HepG2 (cell line): ENCODE measurements at regions not wholly inside any gene's neighbourhood (a gene's known extent, or its start where the extent isn't known, plus 50 kb on each side); places are given as distances from the start of the nearest gene placed in this dataset.

Experiments
- ATAC-seq: fragments of 200-7000 bp; cut with Tn5 transposase; 3 replicates; pipeline ENCODE4 v1.9.1; 2020; ENCODE audit warnings: mild to moderate bottlenecking, moderate library complexity
- BruUV-seq: library from RNA; stranded (reverse); fragments of 400-500 nt; replicated peaks from 2 replicates; lab custom pipeline; 2021; lab: Mats Ljungman, UMichigan
- CTCF ChIA-PET: fragments of 300-600 bp; formaldehyde crosslinking; extraction: SDS; loops from one replicate; lab custom pipeline; 2021; ENCODE audit warnings: low total read pairs, inconsistent platforms, low intra/inter-chr PET ratio; lab: Yijun Ruan, JAX
- POLR2A ChIA-PET: fragments of 350-600 bp; sonication (Branson Sonifier 250); formaldehyde crosslinking; loops from one replicate; lab custom pipeline; 2020; ENCODE audit warnings: antibody characterized with exemption, inconsistent platforms; lab: Yijun Ruan, JAX
- DNase-seq: peaks from one replicate; pipeline ENCODE4 v3.0.0-alpha.2; 2015; ENCODE audit warnings: low spot score
- FAIRE-seq: peaks from 3 replicates; lab custom pipeline; 2011; peaks lifted over from hg19 to GRCh38; lab: Jason Lieb, UNC
- H2AFZ ChIP-seq: one replicate; pipeline ENCODE4 v1.6.1; 2011; ENCODE audit warnings: low read length, inconsistent platforms
- H3K27ac ChIP-seq: fragments of 300-600 bp; 3 replicates; pipeline ENCODE4 v1.8.0; 2011; ENCODE audit warnings: mixed run types, mild to moderate bottlenecking, mixed read lengths, low read length, inconsistent platforms; ENCODE audit not compliant: insufficient read depth; ENCODE audit errors: extremely low read length
- H3K27me3 ChIP-seq, 2 experiments: fragments of 200-600 bp in 1 of 2; 2 replicates in 1 of 2; 3 replicates in 1 of 2; pipeline versions ENCODE4 v1.6.0 to v1.8.0; 2011; ENCODE audit warnings: low read length in 2 of 2, mild to moderate bottlenecking in 2 of 2, moderate library complexity in 2 of 2, inconsistent platforms in 1 of 2; ENCODE audit not compliant: insufficient read depth in 2 of 2, control insufficient read depth in 1 of 2
- H3K36me3 ChIP-seq, 2 experiments: fragments of 200-600 bp in 1 of 2; replicated peaks in 1 of 2; 2 replicates in 1 of 2; 3 replicates in 1 of 2; pipeline versions ENCODE4 v1.5.1 to v1.8.0; 2011; ENCODE audit warnings: low read length in 2 of 2, inconsistent platforms in 1 of 2; ENCODE audit not compliant: insufficient read depth in 2 of 2, control insufficient read depth in 1 of 2
- H3K4me1 ChIP-seq: 2 replicates; pipeline ENCODE4 v1.5.1; 2012; ENCODE audit warnings: low read length, inconsistent platforms; ENCODE audit not compliant: insufficient read depth
- H3K4me2 ChIP-seq: 2 replicates; pipeline ENCODE4 v1.6.0; 2011; ENCODE audit warnings: low read depth, low read length, inconsistent platforms
- H3K4me3 ChIP-seq, 3 experiments: fragments of 200-600 bp in 1 of 3; sonication (generic), shearing (Covaris generic) in 1 of 3; replicated peaks in 1 of 3; 2 replicates each; pipeline ENCODE4 v1.5.1; 2011 to 2016; ENCODE audit warnings: low read length in 3 of 3, inconsistent platforms in 2 of 3, low read depth in 2 of 3, mild to moderate bottlenecking in 2 of 3, control low read depth in 1 of 3, mixed read lengths in 1 of 3; ENCODE audit not compliant: insufficient read depth in 1 of 3
- H3K79me2 ChIP-seq: one replicate; pipeline ENCODE4 v1.6.1; 2011; ENCODE audit warnings: low read length, inconsistent platforms; ENCODE audit not compliant: insufficient read depth
- H3K9ac ChIP-seq: 2 replicates; pipeline ENCODE4 v1.6.0; 2011; ENCODE audit warnings: mild to moderate bottlenecking, low read depth, low read length, inconsistent platforms; ENCODE audit not compliant: insufficient read depth
- H3K9me3 ChIP-seq: 2 replicates; pipeline ENCODE4 v1.5.1; 2012; ENCODE audit warnings: mild to moderate bottlenecking, low read length
- H4K20me1 ChIP-seq: 2 replicates; pipeline ENCODE4 v1.6.0; 2011; ENCODE audit warnings: inconsistent platforms, mild to moderate bottlenecking, low read length, moderate library complexity; ENCODE audit not compliant: insufficient read depth
- CSRNP1 ChIP-seq: sonication (generic); formaldehyde crosslinking; IDR thresholded peaks from 2 replicates; pipeline ENCODE4 v1.8.1; 2023; ENCODE audit warnings: mild to moderate bottlenecking, missing genetic modification reagents
- ELF4 ChIP-seq: sonication (generic); formaldehyde crosslinking; IDR thresholded peaks from 2 replicates; pipeline ENCODE4 v1.5.0; 2020; ENCODE audit warnings: missing genetic modification reagents, mild to moderate bottlenecking, moderate library complexity, borderline replicate concordance
- FOXK1 ChIP-seq: sonication (generic); formaldehyde crosslinking; IDR thresholded peaks from 2 replicates; pipeline ENCODE4 v1.4.0; 2020; ENCODE audit warnings: low read depth, missing genetic modification reagents, borderline replicate concordance
- GRHL1 ChIP-seq: sonication (generic); formaldehyde crosslinking; conservative IDR thresholded peaks from 2 replicates; pipeline ENCODE4 v1.8.0; 2022; ENCODE audit warnings: missing genetic modification reagents
- KLF16 ChIP-seq, 2 experiments: sonication (generic) in 1 of 2; formaldehyde crosslinking in 1 of 2; IDR thresholded peaks; 2 replicates each; pipeline versions ENCODE4 v1.6.1 to v1.8.0; 2016 to 2023; ENCODE audit warnings: missing genetic modification reagents in 2 of 2, missing compliant biosample characterization in 1 of 2
- PRDM4 ChIP-seq: sonication (generic); formaldehyde crosslinking; IDR thresholded peaks from 2 replicates; pipeline ENCODE4 v1.9.0; 2021; ENCODE audit warnings: missing genetic modification reagents, borderline replicate concordance
- RBAK ChIP-seq: sonication (generic); formaldehyde crosslinking; IDR thresholded peaks from 2 replicates; pipeline ENCODE4 v1.5.1; 2020; ENCODE audit warnings: mild to moderate bottlenecking, missing genetic modification reagents
- RXRB ChIP-seq: IDR thresholded peaks from 2 replicates; pipeline ENCODE4 v1.6.1; 2016; ENCODE audit warnings: borderline replicate concordance, missing genetic modification reagents, missing compliant biosample characterization
- ZFP82 ChIP-seq: sonication (generic); formaldehyde crosslinking; IDR thresholded peaks from 2 replicates; pipeline ENCODE4 v1.5.1; 2020; ENCODE audit warnings: mild to moderate bottlenecking, missing genetic modification reagents, borderline replicate concordance
- WGBS: methylation state at CpG from one replicate; pipeline ENCODE4 v1.1.6; 2017; ENCODE audit warnings: low lambda C conversion rate; 5-methylcytosine and 5-hydroxymethylcytosine counted together
- in situ Hi-C: cut with HindIII; loops from 2 replicates; pipeline ENCODE4 v1.10.0; 2017; ENCODE audit warnings: low pct_unique_long_range_greater_than_20kb; ENCODE audit not compliant: extremely low pct_ligation_motif_present
- intact Hi-C: fragments of 100-400 bp; cut with micrococcal nuclease; formaldehyde crosslinking; loops from one replicate; pipeline ENCODE4 v1.10.0; 2022; ENCODE audit not compliant: unreplicated experiment

GRCh38 chr4:189124791-189125190, 815.9 kb upstream of the FRG1 start:
- DNase-seq, result no peak
- intact Hi-C loops, result no loop called here
- no peak for ATAC-seq
- no peak overlapping the region for H3K4me3 ChIP-seq
- no peaks in the 10 kb centered on the region for H3K79me2 ChIP-seq
- no peak overlapping the region for H3K9ac ChIP-seq
- no peaks in the 10 kb centered on the region for H3K27me3 ChIP-seq
- TF ChIP-seq CSRNP1 (CRISPR knock-in tag), result no peak
- TF ChIP-seq FOXK1 (CRISPR knock-in tag), result no peak
- TF ChIP-seq GRHL1, result no peak
- TF ChIP-seq PRDM4, result no peak
- no peak for TF ChIP-seq RBAK
- TF ChIP-seq ELF4 (CRISPR knock-in tag), result no peak
- TF ChIP-seq KLF16 (CRISPR knock-in tag; IDR thresholded peaks at IDR 0.05), result no peak
- TF ChIP-seq RXRB (CRISPR knock-in tag), result no peak
- TF ChIP-seq ZFP82 (CRISPR knock-in tag), result no peak
- in situ Hi-C loops, result no loop called here
- no peak overlapping the region for H3K4me2 ChIP-seq
- WGBS, result 5% methylated on average over 4 of the region's 4 CpGs
- no peaks in the 10 kb centered on the region for H3K36me3 ChIP-seq
- no TSS peak for BruUV-seq
- H3K27ac ChIP-seq, result no peak overlapping the region
- H2AFZ ChIP-seq, result no peak overlapping the region
- ChIA-PET POLR2A (no interaction called here), CTCF (no interaction called here)
- FAIRE-seq, result no peak
- H4K20me1 ChIP-seq, result no peaks in the 10 kb centered on the region
- H3K4me1 ChIP-seq, result no peaks in the 10 kb centered on the region
- H3K9me3 ChIP-seq, result no peaks in the 10 kb centered on the region
